HG03575 (cell line): ENCODE measurements at regions not wholly inside any gene's neighbourhood (a gene's known extent, or its start where the extent isn't known, plus 50 kb on each side); places are given as distances from the start of the nearest gene placed in this dataset.
"Not testable (repeated sequence)": the region's sequence is repeated elsewhere in the genome, so short reads cannot be mapped to it uniquely, and the experiment has no call there.

Experiments
- ATAC-seq: cut with Tn5 transposase; IDR thresholded peaks from one replicate; pipeline ENCODE4 v1.9.1; 2021; ENCODE audit not compliant: unreplicated experiment, insufficient number of reproducible peaks, low FRiP score; ENCODE audit errors: extremely low read depth

DNA sequence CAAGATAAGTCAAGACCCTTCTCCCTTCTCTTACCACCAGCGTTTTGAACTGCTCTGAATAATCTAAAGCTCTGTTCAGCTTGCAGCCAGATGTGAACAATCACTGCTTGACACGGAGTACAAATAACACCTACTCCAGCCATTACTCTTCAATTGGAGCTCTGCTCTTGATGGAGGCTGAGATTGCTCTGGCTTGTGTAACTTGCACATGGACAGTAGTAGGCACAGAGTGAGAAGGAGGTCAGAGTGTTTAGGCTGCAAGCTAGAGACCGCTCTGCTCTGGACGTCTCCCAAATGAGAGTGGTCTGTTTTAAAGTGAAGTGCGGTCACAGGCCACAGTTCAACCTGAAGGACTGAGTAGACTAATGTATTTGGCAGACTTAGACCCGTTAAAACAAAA is 158.3 kb downstream of the HDGFL1 start:
- no peak for ATAC-seq

GRCh38 chr6:22732176-22732970 is 163.0 kb downstream of the HDGFL1 start:
- ATAC-seq = no peak

GRCh38 chr6:22736740-22737139 is 167.4 kb downstream of the HDGFL1 start:
- no peak for ATAC-seq

DNA sequence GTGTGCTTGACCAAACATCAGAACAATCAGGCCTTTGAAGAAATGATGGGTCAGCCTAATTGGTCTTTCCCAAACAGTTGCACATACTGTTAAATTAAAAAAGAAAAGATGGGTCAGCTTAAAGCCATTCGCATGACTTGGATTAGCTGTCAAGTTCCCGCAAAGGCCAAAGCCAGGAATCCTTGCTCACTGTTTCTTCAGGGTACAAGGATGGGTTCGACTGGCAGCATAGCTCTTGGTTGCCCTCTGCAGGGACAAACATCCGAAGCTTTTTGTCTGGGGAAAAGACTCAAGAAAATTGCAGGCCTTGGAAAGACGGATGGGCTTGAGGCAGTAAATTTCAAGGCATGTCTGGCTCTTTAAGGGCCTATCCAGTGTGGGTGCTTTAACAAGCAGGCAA is 168.0 kb downstream of the HDGFL1 start:
- ATAC-seq = no peak

GRCh38 chr6:22738194-22738593 is 168.8 kb downstream of the HDGFL1 start:
- no peak for ATAC-seq

DNA sequence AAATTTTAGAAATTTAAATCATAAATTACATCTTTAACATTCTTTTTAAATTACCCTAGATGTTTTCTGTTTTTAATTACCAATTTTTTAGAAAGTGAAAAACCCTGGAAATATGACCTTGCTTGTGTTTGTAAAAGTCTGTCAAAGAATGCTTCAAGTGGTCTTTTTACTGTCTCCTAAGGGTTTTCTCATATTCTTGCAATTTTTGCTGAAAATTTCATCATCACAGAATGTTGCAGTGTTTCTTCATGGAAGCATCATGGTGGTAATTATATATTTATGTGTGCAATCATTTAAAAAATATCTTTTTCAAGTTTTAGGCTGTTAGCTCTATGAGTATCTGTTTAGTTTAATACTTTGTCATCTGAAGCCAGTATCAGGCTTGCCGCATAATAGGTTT is 178.2 kb downstream of the HDGFL1 start:
- ATAC-seq = no peak

- no peak for ATAC-seq
Measured at GRCh38 chr6:22748681-22749080, 179.3 kb downstream of the HDGFL1 start.

GRCh38 chr6:22749696-22750095 is 180.3 kb downstream of the HDGFL1 start:
- no peak for ATAC-seq

GRCh38 chr6:22751223-22751622 is 181.9 kb downstream of the HDGFL1 start:
- no peak for ATAC-seq

GRCh38 chr6:22752522-22752921 is 183.2 kb downstream of the HDGFL1 start:
- no peak for ATAC-seq

GRCh38 chr6:22754061-22754460 is 184.7 kb downstream of the HDGFL1 start:
- ATAC-seq = no peak

DNA sequence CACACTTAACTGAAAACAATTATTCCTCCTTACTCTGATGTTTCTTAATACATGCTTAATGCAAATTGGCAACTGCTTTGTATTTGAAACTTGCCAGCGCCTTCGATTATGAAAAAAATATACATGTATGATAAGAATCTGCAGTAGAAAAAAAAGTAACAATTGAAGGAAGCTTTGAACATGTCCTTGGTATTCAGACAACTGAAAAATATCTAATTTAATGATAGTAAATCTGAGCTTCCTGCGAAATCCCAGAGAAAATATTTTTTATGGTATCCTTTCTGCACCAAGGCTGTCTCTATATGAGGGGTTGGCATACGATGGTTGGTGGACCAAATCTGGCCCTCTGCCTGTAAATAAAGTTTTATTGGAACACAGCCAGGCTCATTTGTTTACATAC is 186.2 kb downstream of the HDGFL1 start:
- ATAC-seq = no peak

DNA sequence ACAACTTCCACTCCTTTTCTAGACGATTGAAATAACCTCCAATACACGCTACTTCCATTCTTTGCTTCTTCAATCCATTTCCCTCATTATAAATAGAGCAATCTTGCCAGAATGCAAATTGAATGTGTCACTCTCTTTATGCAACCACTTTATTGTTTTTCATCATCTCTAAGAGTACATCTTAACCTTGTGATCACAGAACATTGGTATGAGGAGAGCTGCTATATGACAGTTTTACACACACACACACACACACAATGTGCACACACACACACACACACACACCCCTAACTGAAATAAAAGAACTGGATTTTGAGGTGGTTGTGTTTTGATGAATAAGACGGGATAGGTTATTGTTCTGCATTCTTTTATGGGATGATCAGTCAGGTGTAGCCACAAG is 187.0 kb downstream of the HDGFL1 start:
- no peak for ATAC-seq

GRCh38 chr6:22764496-22764895 is 195.1 kb downstream of the HDGFL1 start:
- ATAC-seq = no peak

- ATAC-seq = no peak
Measured at GRCh38 chr6:22765015-22765414, 195.6 kb downstream of the HDGFL1 start.

GRCh38 chr6:22766979-22767378 is 197.6 kb downstream of the HDGFL1 start:
- no peak for ATAC-seq

- ATAC-seq = no peak
Measured at GRCh38 chr6:22770054-22770453, 200.7 kb downstream of the HDGFL1 start.

- ATAC-seq = no peak
Measured at GRCh38 chr6:22774129-22774528, 204.8 kb downstream of the HDGFL1 start.

DNA sequence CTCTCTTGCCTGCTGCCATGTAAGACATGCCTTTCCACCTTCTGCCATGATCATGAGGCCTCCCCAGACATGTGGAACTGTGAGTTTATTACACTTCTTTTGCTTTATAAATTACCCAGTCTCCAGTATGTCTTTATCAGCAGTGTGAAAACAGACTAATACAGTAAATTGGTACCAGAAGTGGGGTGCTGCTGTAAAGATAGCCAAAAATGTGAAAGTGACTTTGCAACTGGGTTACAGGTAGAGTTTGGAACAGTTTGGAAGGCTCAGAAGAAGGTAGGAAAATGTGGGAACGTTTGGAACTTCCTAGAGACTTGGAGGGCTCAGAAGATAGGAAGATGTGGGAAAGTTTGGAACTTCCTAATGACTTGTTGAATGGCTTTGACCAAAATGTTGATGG is 209.1 kb downstream of the HDGFL1 start:
- not testable (repeated sequence) for ATAC-seq

DNA sequence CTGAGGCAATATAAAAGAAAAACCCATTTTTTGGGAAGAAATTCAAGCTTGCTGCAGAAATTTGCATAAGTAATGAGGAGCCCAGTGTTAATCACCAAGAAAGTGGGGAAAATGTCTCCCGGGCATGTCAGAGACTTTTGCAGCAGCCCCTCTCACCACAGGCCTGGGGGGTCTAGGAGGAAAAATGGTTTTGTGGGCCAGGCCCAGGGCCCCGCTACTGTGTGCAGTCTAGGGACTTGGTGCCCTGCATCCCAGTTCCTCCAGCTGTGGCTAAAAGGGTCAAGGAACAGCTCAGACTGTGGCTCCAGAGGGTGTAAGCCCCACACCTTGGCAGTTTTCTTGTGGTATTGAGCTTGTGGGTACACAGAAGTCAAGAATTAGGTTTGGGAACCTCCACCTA is 209.7 kb downstream of the HDGFL1 start:
- ATAC-seq = no peak

DNA sequence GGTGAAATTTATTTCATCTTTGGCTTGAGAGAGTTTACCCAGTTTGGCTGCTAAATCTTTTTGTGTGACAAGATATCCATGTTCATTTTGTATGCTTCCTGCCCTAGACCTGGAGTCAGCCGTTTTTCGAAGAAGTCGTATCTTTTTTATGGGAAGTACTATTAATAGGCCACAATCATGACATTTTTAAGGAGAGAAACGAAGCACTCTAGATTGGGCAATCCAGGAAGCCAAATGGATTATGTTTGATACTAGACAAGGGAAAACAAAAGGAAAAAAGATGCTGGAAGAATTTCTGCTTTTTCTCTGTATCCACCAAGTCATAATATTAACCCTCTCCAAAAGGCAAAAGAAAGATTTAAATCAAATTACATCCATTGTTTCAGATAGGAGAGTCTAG is 214.6 kb downstream of the HDGFL1 start:
- ATAC-seq = no peak
